ENCODE measurements at regions not wholly inside any gene's neighbourhood (a gene's known extent, or its start where the extent isn't known, plus 50 kb on each side); places are given as distances from the start of the nearest gene placed in this dataset.

DNA sequence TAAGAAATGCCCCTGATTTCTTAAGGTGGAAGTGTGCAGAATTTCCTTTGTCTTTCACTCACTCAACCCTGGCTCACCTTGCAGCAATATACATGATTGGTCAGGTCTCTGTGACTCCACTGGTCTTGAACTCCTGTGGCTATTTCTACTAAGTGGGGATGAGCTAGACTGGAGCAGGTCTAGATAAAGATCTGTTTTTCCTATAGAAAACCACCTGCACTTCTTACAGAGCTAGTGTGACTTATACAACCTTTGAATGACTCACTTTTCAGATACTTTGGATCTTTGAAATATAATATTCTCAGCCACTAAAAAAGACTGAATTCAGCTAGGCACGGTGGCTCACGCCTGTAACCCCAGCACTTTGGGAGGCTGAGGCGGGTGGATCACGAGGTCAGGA lies 98.5 kb upstream of the KCTD1 start:
- Histone ChIP-seq H3K79me2 (ENCODE audit: control insufficient read depth, insufficient read depth, low read length) (no peaks in the 10 kb centered on the region), H3K36me3 (ENCODE audit: control insufficient read depth, insufficient read depth, low read length) (no peaks in the 10 kb centered on the region), H2AFZ (ENCODE audit: low read length) (no peak overlapping the region), H3K27me3 (ENCODE audit: control insufficient read depth, insufficient read depth, low read length) (no peaks in the 10 kb centered on the region), H3K27ac (ENCODE audit: insufficient read depth, low read length) (no peak overlapping the region), H3K4me2 (ENCODE audit: extremely low read depth, insufficient read depth, low read length) (no peak overlapping the region), H3K4me3 (replicated peaks in 1 of 4; ENCODE audit: control extremely low read depth in 1 of 4, insufficient read depth in 1 of 4, low read depth in 3 of 4, low read length in 4 of 4) (no peak overlapping the region), H4K20me1 (ENCODE audit: control insufficient read depth, extremely low read depth, insufficient read depth, low read length) (no peaks in the 10 kb centered on the region), H3K4me1 (ENCODE audit: control insufficient read depth, extremely low read depth, insufficient read depth, low read length) (no peaks in the 10 kb centered on the region), H3K9ac (ENCODE audit: insufficient read depth, low read length) (no peak overlapping the region), H3K9me3 (ENCODE audit: control insufficient read depth, insufficient read depth, low read depth, low read length) (no peaks in the 10 kb centered on the region)
- no peak for DNase-seq (ENCODE audit: low read depth in 2 of 2)
- TF ChIP-seq CTCF (conservative IDR thresholded peaks at IDR 0.05 in 1 of 2, IDR thresholded peaks at IDR 0.05 in 1 of 2; ENCODE audit: low read depth in 1 of 2, low read length in 2 of 2) (no peak), EZH2 (IDR thresholded peaks at IDR 0.05; ENCODE audit: low read length, missing control alignments) (no peak)

GRCh38 chr18:26642440-26643348 lies 94.3 kb upstream of the KCTD1 start:
- Histone ChIP-seq H2AFZ (ENCODE audit: low read length) (no peak overlapping the region), H3K9me3 (ENCODE audit: control insufficient read depth, insufficient read depth, low read depth, low read length) (no peaks in the 10 kb centered on the region), H3K27me3 (ENCODE audit: control insufficient read depth, insufficient read depth, low read length) (no peaks in the 10 kb centered on the region), H3K4me2 (ENCODE audit: extremely low read depth, insufficient read depth, low read length) (no peak overlapping the region), H3K79me2 (ENCODE audit: control insufficient read depth, insufficient read depth, low read length) (no peaks in the 10 kb centered on the region), H4K20me1 (ENCODE audit: control insufficient read depth, extremely low read depth, insufficient read depth, low read length) (no peaks in the 10 kb centered on the region), H3K27ac (ENCODE audit: insufficient read depth, low read length) (no peak overlapping the region), H3K9ac (ENCODE audit: insufficient read depth, low read length) (no peak overlapping the region), H3K36me3 (ENCODE audit: control insufficient read depth, insufficient read depth, low read length) (no peaks in the 10 kb centered on the region), H3K4me3 (replicated peaks in 1 of 4; ENCODE audit: control extremely low read depth in 1 of 4, insufficient read depth in 1 of 4, low read depth in 3 of 4, low read length in 4 of 4) (no peak overlapping the region), H3K4me1 (ENCODE audit: control insufficient read depth, extremely low read depth, insufficient read depth, low read length) (no peaks in the 10 kb centered on the region)
- no peak for DNase-seq (ENCODE audit: low read depth in 2 of 2)
- no peak for TF ChIP-seq CTCF (conservative IDR thresholded peaks at IDR 0.05 in 1 of 2, IDR thresholded peaks at IDR 0.05 in 1 of 2; ENCODE audit: low read depth in 1 of 2, low read length in 2 of 2)
- no peak for TF ChIP-seq EZH2 (IDR thresholded peaks at IDR 0.05; ENCODE audit: low read length, missing control alignments)

- no peak for DNase-seq (ENCODE audit: low read depth in 2 of 2)
- Histone ChIP-seq H2AFZ (ENCODE audit: low read length) (no peak overlapping the region), H3K79me2 (ENCODE audit: control insufficient read depth, insufficient read depth, low read length) (no peaks in the 10 kb centered on the region), H3K36me3 (ENCODE audit: control insufficient read depth, insufficient read depth, low read length) (no peaks in the 10 kb centered on the region), H3K4me2 (ENCODE audit: extremely low read depth, insufficient read depth, low read length) (no peak overlapping the region), H4K20me1 (ENCODE audit: control insufficient read depth, extremely low read depth, insufficient read depth, low read length) (no peaks in the 10 kb centered on the region), H3K9ac (ENCODE audit: insufficient read depth, low read length) (no peak overlapping the region), H3K4me3 (replicated peaks in 1 of 4; ENCODE audit: control extremely low read depth in 1 of 4, insufficient read depth in 1 of 4, low read depth in 3 of 4, low read length in 4 of 4) (no peak overlapping the region), H3K4me1 (ENCODE audit: control insufficient read depth, extremely low read depth, insufficient read depth, low read length) (no peaks in the 10 kb centered on the region), H3K27ac (ENCODE audit: insufficient read depth, low read length) (no peak overlapping the region), H3K27me3 (ENCODE audit: control insufficient read depth, insufficient read depth, low read length) (no peaks in the 10 kb centered on the region), H3K9me3 (ENCODE audit: control insufficient read depth, insufficient read depth, low read depth, low read length) (no peaks in the 10 kb centered on the region)
- TF ChIP-seq CTCF (conservative IDR thresholded peaks at IDR 0.05 in 1 of 2, IDR thresholded peaks at IDR 0.05 in 1 of 2; ENCODE audit: low read depth in 1 of 2, low read length in 2 of 2) = no peak
- TF ChIP-seq EZH2 (IDR thresholded peaks at IDR 0.05; ENCODE audit: low read length, missing control alignments) = no peak
Measured at GRCh38 chr18:26640541-26640940, 92.2 kb upstream of the KCTD1 start.

Data from fibroblast of lung (primary cell).